A673 (cell line): ENCODE measurements at regions not wholly inside any gene's neighbourhood (a gene's known extent, or its start where the extent isn't known, plus 50 kb on each side); places are given as distances from the start of the nearest gene placed in this dataset.

Source experiments
- BruUV-seq: library from RNA; stranded (reverse); fragments of 400-500 nt; replicated peaks from 2 replicates; lab custom pipeline; 2021; lab: Mats Ljungman, UMichigan
- CTCF ChIA-PET: fragments of 300-600 bp; sonication (Branson Sonifier 250); formaldehyde crosslinking; loops from one replicate; lab custom pipeline; 2022; ENCODE audit warnings: antibody characterized with exemption; lab: Charles Lee
- POLR2A ChIA-PET: fragments of 300-600 bp; sonication (Branson Sonifier 250); formaldehyde crosslinking; loops from one replicate; lab custom pipeline; 2022; ENCODE audit warnings: antibody characterized with exemption; ENCODE audit not compliant: low non-redundant PET; lab: Charles Lee
- DNase-seq: peaks from one replicate; pipeline ENCODE4 v3.0.0-alpha.2; 2015; ENCODE audit warnings: low spot score
- H3K27ac ChIP-seq: fragments of 200-600 bp; sonication (generic); 2 replicates; pipeline ENCODE4 v1.5.1; 2016; ENCODE audit warnings: mixed run types, low read depth, mild to moderate bottlenecking, mixed read lengths, antibody characterized with exemption, low read length; ENCODE audit not compliant: poor library complexity, severe bottlenecking
- H3K27me3 ChIP-seq: fragments of 200-600 bp; sonication (generic); replicated peaks from 2 replicates; pipeline ENCODE4 v1.6.1; 2017; ENCODE audit warnings: mixed run types, low read depth, mild to moderate bottlenecking, mixed read lengths, antibody characterized with exemption, low read length; ENCODE audit not compliant: insufficient read depth, poor library complexity
- H3K36me3 ChIP-seq: fragments of 200-600 bp; sonication (generic); 2 replicates; pipeline ENCODE4 v1.6.1; 2016; ENCODE audit warnings: mixed run types, mild to moderate bottlenecking, mixed read lengths, antibody characterized with exemption, low read length; ENCODE audit not compliant: insufficient read depth, poor library complexity, severe bottlenecking
- H3K4me1 ChIP-seq: fragments of 200-600 bp; sonication (generic); 2 replicates; pipeline ENCODE4 v1.6.1; 2017; ENCODE audit warnings: mixed run types, mild to moderate bottlenecking, mixed read lengths, antibody characterized with exemption, low read length; ENCODE audit not compliant: insufficient read depth, poor library complexity, severe bottlenecking
- H3K4me3 ChIP-seq: fragments of 200-600 bp; sonication (generic); 2 replicates; pipeline ENCODE4 v1.5.1; 2016; ENCODE audit warnings: low read depth, mixed run types, mild to moderate bottlenecking, mixed read lengths, low read length; ENCODE audit not compliant: poor library complexity, severe bottlenecking
- H3K9me3 ChIP-seq: fragments of 200-600 bp; sonication (generic); 2 replicates; pipeline ENCODE4 v1.6.1; 2016; ENCODE audit warnings: mixed run types, low read depth, mild to moderate bottlenecking, mixed read lengths, antibody characterized with exemption, low read length; ENCODE audit not compliant: poor library complexity, severe bottlenecking
- CTCF ChIP-seq: fragments of 300-800, 200-600 bp; sonication (generic); conservative IDR thresholded peaks from 2 replicates; pipeline ENCODE4 v1.5.1; 2017; ENCODE audit warnings: low read depth, mild to moderate bottlenecking, antibody characterized with exemption, low read length, moderate library complexity, mixed read lengths
- EZH2 ChIP-seq: fragments of 200-600 bp; sonication (generic); IDR thresholded peaks from 2 replicates; pipeline ENCODE4 v1.6.1; 2017; ENCODE audit warnings: borderline replicate concordance, low read depth, mild to moderate bottlenecking, mixed read lengths, antibody characterized with exemption, low read length; ENCODE audit not compliant: poor library complexity, severe bottlenecking
- intact Hi-C: fragments of 100-400 bp; cut with micrococcal nuclease; formaldehyde crosslinking; loops from one replicate; pipeline ENCODE4 v1.10.0; 2022; ENCODE audit not compliant: unreplicated experiment

GRCh38 chr12:18799561-18799960 is 61.6 kb downstream of the CAPZA3 start:
- Histone ChIP-seq H3K27ac (no peak overlapping the region), H3K27me3 (no peaks in the 10 kb centered on the region), H3K36me3 (no peaks in the 10 kb centered on the region), H3K9me3 (no peaks in the 10 kb centered on the region), H3K4me3 (no peak overlapping the region), H3K4me1 (no peaks in the 10 kb centered on the region)
- DNase-seq = no peak
- ChIA-PET CTCF (no interaction called here), POLR2A (interaction anchor here (0.7 kb wide), 1 partner anchor 582 kb away, joined by 3 read pairs; no protein-coding TSS in a partner anchor)
- BruUV-seq = no TSS peak
- intact Hi-C loops = no loop called here
- TF ChIP-seq CTCF (no peak), EZH2 (no peak)

- intact Hi-C loops = no loop called here
- H3K4me3 ChIP-seq = no peak overlapping the region
- TF ChIP-seq CTCF (peak; percentile 20; the same call in 1 of the 2 replicates), EZH2 (no peak)
- no peak overlapping the region for H3K27ac ChIP-seq
- no peaks in the 10 kb centered on the region for H3K9me3 ChIP-seq
- ChIA-PET POLR2A (no interaction called here), CTCF (no interaction called here)
- H3K27me3 ChIP-seq = no peaks in the 10 kb centered on the region
- DNase-seq = no peak
- no peaks in the 10 kb centered on the region for H3K4me1 ChIP-seq
- no peaks in the 10 kb centered on the region for H3K36me3 ChIP-seq
- BruUV-seq = no TSS peak
Observed at GRCh38 chr12:18805516-18806248, 67.8 kb downstream of the CAPZA3 start.

GRCh38 chr12:18807714-18808113 is 69.8 kb downstream of the CAPZA3 start:
- intact Hi-C loops = no loop called here
- no peak overlapping the region for H3K4me3 ChIP-seq
- no peak for DNase-seq
- H3K4me1 ChIP-seq = no peaks in the 10 kb centered on the region
- H3K9me3 ChIP-seq = no peaks in the 10 kb centered on the region
- ChIA-PET CTCF (no interaction called here), POLR2A (no interaction called here)
- no peaks in the 10 kb centered on the region for H3K36me3 ChIP-seq
- H3K27me3 ChIP-seq = no peaks in the 10 kb centered on the region
- no peak overlapping the region for H3K27ac ChIP-seq
- TF ChIP-seq EZH2 = no peak
- TF ChIP-seq CTCF = no peak
- BruUV-seq = no TSS peak
